GM19452 (cell line): ENCODE measurements at regions not wholly inside any gene's neighbourhood (a gene's known extent, or its start where the extent isn't known, plus 50 kb on each side); places are given as distances from the start of the nearest gene placed in this dataset.

Experiments
- ATAC-seq: cut with Tn5 transposase; IDR thresholded peaks from one replicate; pipeline ENCODE4 v1.9.1; 2021; ENCODE audit not compliant: unreplicated experiment

- no peak for ATAC-seq
Observed at GRCh38 chr6:139823808-139824126, 449.3 kb upstream of the CITED2 start.

DNA sequence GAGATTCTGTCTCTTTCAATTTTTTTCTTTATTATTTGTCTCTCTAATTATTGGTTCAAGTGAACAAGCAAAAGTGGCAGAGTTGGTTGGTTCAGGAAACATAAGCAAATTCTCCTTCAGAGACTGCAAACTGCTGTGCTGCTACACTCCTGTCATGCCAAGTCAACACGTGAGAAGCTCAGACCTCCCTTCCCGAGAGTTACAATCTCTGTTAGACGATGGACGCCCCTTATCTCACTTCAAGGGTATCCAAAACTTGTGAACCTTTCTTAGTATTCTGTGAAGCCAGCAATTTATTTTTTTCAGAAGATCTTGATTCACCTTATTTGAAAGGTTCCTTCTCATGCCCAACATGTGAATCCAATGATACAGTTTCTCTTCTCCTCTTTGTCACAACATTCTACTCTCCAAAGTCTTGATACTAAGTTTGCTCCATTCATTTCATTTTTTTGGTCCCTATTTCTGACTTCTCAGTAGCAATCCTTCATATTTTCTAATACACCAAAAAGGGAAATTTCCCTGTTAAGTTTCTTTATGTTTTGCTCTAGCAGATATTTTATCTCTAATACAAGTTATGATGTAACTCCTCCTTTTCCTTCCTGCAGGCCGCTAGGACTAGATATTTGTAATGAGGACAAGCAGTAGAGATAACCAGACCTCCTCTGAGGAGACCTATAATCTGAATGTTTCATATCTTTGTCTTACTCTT, 448.8 kb upstream of the CITED2 start:
- no peak for ATAC-seq

DNA sequence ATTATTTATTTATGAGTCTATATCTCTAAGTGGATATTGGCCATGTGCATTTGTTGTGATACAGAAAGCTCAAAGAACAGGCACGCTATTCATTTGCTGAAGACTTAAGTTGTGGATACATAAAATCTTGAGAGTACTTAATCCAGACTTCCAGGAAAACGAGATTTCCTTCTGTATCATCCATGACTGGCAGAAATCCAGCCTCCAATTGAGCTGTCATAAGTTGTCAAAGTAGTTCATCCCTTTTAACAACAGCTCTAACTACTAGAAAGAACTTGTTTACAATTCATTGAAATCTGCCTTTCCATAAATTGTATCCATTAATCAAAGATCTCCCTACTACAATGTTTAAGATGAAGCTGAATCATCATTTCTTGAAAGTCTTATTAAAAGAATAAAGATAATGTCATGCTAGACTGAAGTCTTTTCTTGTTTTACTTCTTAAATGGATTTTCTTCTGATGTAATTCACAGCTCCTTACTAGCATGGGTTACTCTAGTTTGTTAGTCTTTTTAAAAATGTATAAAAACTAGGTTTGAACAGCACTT, 447.3 kb upstream of the CITED2 start:
- no peak for ATAC-seq

- ATAC-seq: no peak
Observed at GRCh38 chr6:139820210-139820609, 445.8 kb upstream of the CITED2 start.

DNA sequence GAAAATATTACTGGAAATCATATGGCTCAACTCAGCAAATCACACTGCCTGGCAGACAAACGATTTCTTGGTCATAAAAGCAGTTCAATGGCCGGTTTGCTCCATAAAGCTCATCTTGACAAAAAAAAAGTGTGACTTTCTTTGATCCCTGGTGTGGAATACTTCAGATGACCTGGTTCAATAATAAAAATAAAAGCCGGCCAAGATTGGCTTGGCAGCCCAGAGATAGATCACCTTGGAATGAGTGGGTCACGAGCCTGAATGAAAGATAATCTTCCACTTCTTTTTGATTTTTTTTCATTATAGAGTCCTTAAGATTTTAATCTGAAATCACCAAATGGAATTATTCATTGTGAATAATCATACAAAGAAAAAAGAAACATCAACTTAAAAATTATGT, 445.3 kb upstream of the CITED2 start:
- ATAC-seq: no peak

DNA sequence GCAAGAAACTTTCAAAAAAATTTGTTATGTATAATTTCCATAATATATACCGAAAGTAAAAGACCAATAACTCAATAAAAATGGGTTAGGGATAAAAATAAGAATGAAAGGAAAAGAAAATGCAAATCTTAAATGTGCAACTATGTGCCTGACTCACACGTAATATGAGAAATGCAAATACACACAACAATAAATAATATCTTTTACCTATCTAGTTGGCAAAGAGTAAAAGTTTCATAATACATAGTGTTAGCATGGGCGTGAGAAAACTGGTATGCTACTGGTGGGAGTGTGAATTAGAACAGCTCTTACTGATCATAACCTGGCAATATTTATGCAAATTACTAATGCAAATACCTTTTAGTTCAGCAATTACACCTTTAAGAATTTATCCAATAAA, 438.5 kb upstream of the CITED2 start:
- ATAC-seq: no peak

DNA sequence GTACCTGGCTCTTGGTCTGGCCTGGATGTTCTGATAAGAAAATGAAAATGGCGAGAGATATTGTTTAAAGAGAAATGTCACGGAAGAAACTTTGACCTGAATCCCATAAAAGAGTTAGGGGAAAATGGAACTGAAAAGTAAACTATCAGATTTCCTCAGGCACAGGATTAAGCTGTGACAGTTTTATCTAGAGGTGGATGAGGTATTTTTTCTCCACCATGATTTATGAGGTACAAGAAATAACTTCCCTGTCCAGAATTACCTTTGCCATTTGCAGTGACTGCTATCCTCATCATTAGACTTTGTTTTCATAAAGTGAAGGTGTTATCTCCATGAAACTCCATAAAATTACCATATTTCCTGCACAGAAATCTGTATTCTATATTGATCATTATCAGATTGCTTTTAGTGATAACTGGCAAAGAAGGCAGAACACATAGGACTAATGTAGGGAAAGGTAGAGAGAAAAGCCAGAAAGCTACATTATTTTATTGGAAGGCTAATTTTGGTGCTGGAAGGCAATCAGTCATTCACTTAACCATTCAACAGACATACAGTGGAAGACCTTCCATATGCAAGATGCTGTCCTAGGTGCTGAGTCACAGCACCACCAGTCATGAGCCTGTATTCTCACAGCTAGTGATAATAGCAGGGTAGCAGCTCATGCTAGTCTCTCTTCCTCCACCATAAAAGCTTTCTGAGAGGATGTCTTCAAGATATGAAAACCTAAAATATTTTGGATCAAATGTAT, 427.3 kb upstream of the CITED2 start:
- no peak for ATAC-seq

DNA sequence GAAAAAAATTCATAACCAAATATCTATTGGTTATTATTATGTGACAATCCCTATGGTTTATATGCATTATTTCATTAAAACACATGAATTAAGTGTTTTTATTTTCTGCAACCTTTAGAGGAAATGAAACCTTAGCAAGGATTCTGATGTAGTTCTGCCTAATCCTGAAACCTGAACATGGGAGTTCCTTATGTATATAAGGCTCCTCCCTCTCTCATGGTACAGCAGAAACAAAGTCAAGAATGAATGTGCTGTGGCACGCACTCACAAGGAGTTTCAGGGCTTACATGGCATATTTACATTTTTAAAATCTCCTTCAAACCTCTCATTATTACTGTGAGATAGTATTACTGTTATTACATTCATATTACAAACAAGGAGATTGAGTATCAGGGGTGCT, 426.4 kb upstream of the CITED2 start:
- ATAC-seq: no peak

- no peak for ATAC-seq
Observed at GRCh38 chr6:139790527-139790926, 416.1 kb upstream of the CITED2 start.

- no peak for ATAC-seq
Observed at GRCh38 chr6:139784222-139784769, 409.8 kb upstream of the CITED2 start.

- no peak for ATAC-seq
Observed at GRCh38 chr6:139779988-139780774, 405.7 kb upstream of the CITED2 start.

GRCh38 chr6:139778688-139779087, 404.2 kb upstream of the CITED2 start:
- ATAC-seq: no peak

GRCh38 chr6:139778106-139778505, 403.7 kb upstream of the CITED2 start:
- no peak for ATAC-seq

- no peak for ATAC-seq
Observed at GRCh38 chr6:139777202-139777970, 402.9 kb upstream of the CITED2 start.

- no peak for ATAC-seq
Observed at GRCh38 chr6:139776041-139776440, 401.6 kb upstream of the CITED2 start.

- no peak for ATAC-seq
Observed at GRCh38 chr6:139768196-139768595, 393.7 kb upstream of the CITED2 start.

GRCh38 chr6:139766796-139767195, 392.3 kb upstream of the CITED2 start:
- ATAC-seq: no peak

DNA sequence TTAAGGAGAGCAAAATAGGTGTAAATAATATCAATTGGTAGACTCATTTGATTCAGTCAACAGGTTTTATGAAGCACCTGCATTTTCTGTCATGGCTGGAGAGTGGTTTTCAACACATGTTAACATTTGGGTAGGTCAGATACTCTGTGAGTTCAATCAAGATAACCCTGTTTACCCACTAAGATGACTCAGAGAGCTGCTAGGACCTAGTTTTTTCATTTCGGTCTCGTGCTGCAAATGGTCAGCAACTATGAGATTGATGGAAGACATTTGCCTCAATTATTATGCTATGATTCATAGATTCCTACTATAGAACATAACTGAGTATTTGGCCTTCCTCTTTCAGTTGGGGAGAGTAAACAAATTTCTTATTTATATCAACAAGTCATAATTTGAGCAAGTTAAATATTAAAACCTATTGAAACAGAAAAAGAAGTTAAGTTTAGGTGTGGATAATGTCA, 391.4 kb upstream of the CITED2 start:
- no peak for ATAC-seq

DNA sequence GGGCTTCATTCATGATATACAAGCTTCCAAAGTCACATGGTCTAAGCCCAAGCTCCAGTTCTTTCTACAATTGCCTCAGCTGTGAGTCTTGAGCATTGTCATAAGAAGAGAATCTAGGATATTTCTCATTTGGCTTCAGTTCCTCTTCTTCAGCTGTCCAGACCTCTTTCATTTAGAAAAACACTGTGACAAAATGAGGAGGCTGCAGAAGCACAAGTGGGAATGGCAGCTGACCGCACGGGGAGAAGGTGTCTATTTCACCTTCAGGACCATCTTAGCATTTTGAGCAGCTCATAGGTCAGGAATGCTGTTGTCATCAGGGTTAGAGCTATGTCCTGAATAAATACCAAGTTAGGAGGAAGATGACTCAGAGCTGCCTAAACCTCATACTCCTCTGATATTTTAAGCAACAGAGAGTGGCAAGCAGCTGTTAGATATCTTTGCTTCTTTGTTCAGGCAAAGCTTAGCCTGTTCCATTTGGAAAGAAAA, 390.1 kb upstream of the CITED2 start:
- peak; percentile 93 for ATAC-seq

DNA sequence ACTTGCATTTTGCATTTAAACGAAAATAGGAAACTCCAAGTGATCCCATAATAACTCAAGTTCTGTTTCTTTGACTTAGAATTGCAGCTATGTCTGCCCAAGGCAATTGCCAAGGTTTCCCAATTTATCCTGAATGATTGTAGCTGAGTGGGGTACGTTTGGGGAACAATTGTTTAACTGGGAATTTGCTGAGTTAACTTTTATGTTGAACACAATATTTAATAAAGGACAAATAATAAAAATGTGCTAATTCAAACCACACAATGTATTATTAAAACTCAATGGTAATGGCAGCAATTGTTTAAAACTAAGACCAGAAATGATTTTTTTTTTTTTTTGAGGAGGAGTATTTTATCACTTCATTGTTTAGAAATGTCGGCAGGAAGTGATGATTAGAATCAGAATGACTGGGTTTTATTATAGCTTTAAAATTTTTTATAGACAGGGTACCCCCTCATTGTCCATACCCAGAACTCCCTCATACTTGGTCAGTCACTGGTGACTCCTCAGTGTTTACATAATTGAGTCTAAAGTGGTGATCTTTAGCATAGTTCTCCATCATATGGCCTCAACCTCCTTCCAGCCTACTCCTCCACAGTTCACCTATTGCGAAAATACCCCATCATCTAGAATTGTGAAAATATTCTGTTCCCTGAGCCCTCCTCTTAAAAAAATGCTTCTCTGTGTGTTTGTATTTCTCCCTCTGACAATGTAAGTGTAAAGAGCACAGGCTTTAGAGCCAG, 389.2 kb upstream of the CITED2 start:
- no peak for ATAC-seq
